Endothelial cell of umbilical vein (primary cell): ENCODE measurements at regions not wholly inside any gene's neighbourhood (a gene's known extent, or its start where the extent isn't known, plus 50 kb on each side); places are given as distances from the start of the nearest gene placed in this dataset.

ENCODE experiments used
- BruUV-seq: library from RNA; stranded (reverse); fragments of 400-500 nt; replicated peaks from 2 replicates; lab custom pipeline; 2021; lab: Mats Ljungman, UMichigan
- CTCF ChIA-PET: fragments of 300-600, 350-600 bp; sonication (Branson Sonifier 250); formaldehyde crosslinking; loops from one replicate; lab custom pipeline; 2021; ENCODE audit warnings: antibody characterized with exemption, inconsistent platforms; lab: Charles Lee
- POLR2A ChIA-PET: fragments of 300-600, 350-600 bp; sonication (Branson Sonifier 250); formaldehyde crosslinking; loops from one replicate; lab custom pipeline; 2021; ENCODE audit warnings: antibody characterized with exemption, inconsistent platforms; lab: Charles Lee
- DNase-seq: peaks from one replicate; pipeline ENCODE4 v3.0.0-alpha.2; 2011; ENCODE audit warnings: low read depth, low spot score
- FAIRE-seq: peaks from 2 replicates; lab custom pipeline; 2011; peaks lifted over from hg19 to GRCh38; lab: Jason Lieb, UNC
- H2AFZ ChIP-seq: 2 replicates; pipeline ENCODE4 v1.6.0; 2012; ENCODE audit warnings: low read depth, low read length, control low read depth, inconsistent platforms
- H3K27ac ChIP-seq: 2 replicates; pipeline ENCODE4 v1.5.1; 2011; ENCODE audit warnings: low read depth, mild to moderate bottlenecking, control low read depth, low read length, moderate library complexity; ENCODE audit not compliant: insufficient read depth
- H3K27me3 ChIP-seq, 2 experiments: 2 replicates each; pipeline versions ENCODE4 v1.6.0 to v1.6.1; 2011; ENCODE audit warnings: low read length in 2 of 2, mixed read lengths in 1 of 2; ENCODE audit not compliant: control insufficient read depth in 2 of 2, insufficient read depth in 2 of 2
- H3K36me3 ChIP-seq, 2 experiments: 2 replicates in 1 of 2; 3 replicates in 1 of 2; pipeline ENCODE4 v1.5.1; 2011; ENCODE audit warnings: low read length in 2 of 2, mild to moderate bottlenecking in 1 of 2, moderate library complexity in 1 of 2; ENCODE audit not compliant: control insufficient read depth in 2 of 2, insufficient read depth in 2 of 2; ENCODE audit errors: extremely low read depth in 1 of 2
- H3K4me1 ChIP-seq: 3 replicates; pipeline ENCODE4 v1.5.1; 2011; ENCODE audit warnings: mild to moderate bottlenecking, low read length; ENCODE audit not compliant: control insufficient read depth, insufficient read depth; ENCODE audit errors: extremely low read depth
- H3K4me2 ChIP-seq: 2 replicates; pipeline ENCODE4 v1.6.1; 2011; ENCODE audit warnings: low read length, control low read depth, mixed read lengths; ENCODE audit not compliant: insufficient read depth
- H3K4me3 ChIP-seq, 3 experiments: fragments of 200-600 bp in 1 of 3; sonication (generic), shearing (Covaris generic) in 1 of 3; replicated peaks in 1 of 3; 2 replicates each; pipeline ENCODE4 v1.5.1; 2011 to 2016; ENCODE audit warnings: control low read depth in 3 of 3, low read length in 3 of 3, mild to moderate bottlenecking in 2 of 3, inconsistent platforms in 1 of 3, low read depth in 1 of 3, moderate library complexity in 1 of 3; ENCODE audit not compliant: insufficient read depth in 1 of 3
- H3K79me2 ChIP-seq: 2 replicates; pipeline ENCODE4 v1.6.0; 2012; ENCODE audit warnings: low read length, inconsistent platforms; ENCODE audit not compliant: control insufficient read depth, insufficient read depth
- H3K9ac ChIP-seq: replicated peaks from 2 replicates; pipeline ENCODE3; 2011; ENCODE audit warnings: low read length, control low read depth; ENCODE audit not compliant: insufficient read depth; ENCODE audit errors: extremely low read depth
- H3K9me1 ChIP-seq: replicated peaks from 3 replicates; pipeline ENCODE4 v1.6.0; 2011; ENCODE audit warnings: mild to moderate bottlenecking, low read length; ENCODE audit not compliant: control insufficient read depth, insufficient read depth; ENCODE audit errors: extremely low read depth
- H3K9me3 ChIP-seq: replicated peaks from 2 replicates; pipeline ENCODE4 v1.5.1; 2012; ENCODE audit warnings: low read length, inconsistent platforms; ENCODE audit not compliant: control insufficient read depth, insufficient read depth
- H4K20me1 ChIP-seq: replicated peaks from 2 replicates; pipeline ENCODE3; 2011; ENCODE audit warnings: mild to moderate bottlenecking, low read length; ENCODE audit not compliant: control insufficient read depth, insufficient read depth; ENCODE audit errors: extremely low read depth
- CTCF ChIP-seq, 2 donors: IDR thresholded peaks; 1 replicate in 1 of 2; 2 replicates in 1 of 2; pipeline ENCODE4 v1.5.1; 2011; ENCODE audit warnings: low read length in 2 of 2, mild to moderate bottlenecking in 2 of 2, moderate library complexity in 2 of 2, control low read depth in 1 of 2, inconsistent platforms in 1 of 2, low read depth in 1 of 2; ENCODE audit not compliant: insufficient read depth in 1 of 2; ENCODE audit errors: extremely low read depth in 1 of 2
- EZH2 ChIP-seq: IDR thresholded peaks from 2 replicates; pipeline ENCODE4 v1.6.1; 2012; ENCODE audit warnings: borderline replicate concordance, low read depth, mild to moderate bottlenecking, moderate library complexity, low read length, inconsistent platforms; ENCODE audit not compliant: severe bottlenecking
- FOS ChIP-seq: IDR thresholded peaks from 2 replicates; pipeline ENCODE4 v1.6.1; 2011; ENCODE audit warnings: mild to moderate bottlenecking, low read length, moderate library complexity, borderline replicate concordance; ENCODE audit not compliant: insufficient read depth
- GATA2 ChIP-seq: IDR thresholded peaks from 2 replicates; pipeline ENCODE4 v1.7.0; 2011; ENCODE audit warnings: low read depth, mild to moderate bottlenecking, moderate library complexity, mixed read lengths, low read length; ENCODE audit not compliant: insufficient read length, insufficient read depth
- JUN ChIP-seq: IDR thresholded peaks from 2 replicates; pipeline ENCODE4 v1.6.1; 2011; ENCODE audit warnings: borderline replicate concordance, low read depth; ENCODE audit not compliant: insufficient read length, insufficient read depth
- MYC ChIP-seq: IDR thresholded peaks from one replicate; pipeline ENCODE4 v1.6.1; 2011; ENCODE audit warnings: mild to moderate bottlenecking, low read depth, low read length
- POLR2A ChIP-seq: IDR thresholded peaks from 2 replicates; pipeline ENCODE4 v1.6.1; 2012; ENCODE audit warnings: low read depth, mild to moderate bottlenecking, control low read depth, low read length
- POLR2AphosphoS5 ChIP-seq: IDR thresholded peaks from 2 replicates; pipeline ENCODE4 v1.6.1; 2012; ENCODE audit warnings: low read depth, mild to moderate bottlenecking, control low read depth, low read length, moderate library complexity; ENCODE audit not compliant: insufficient read depth
- dilution Hi-C: fragments of 300-500 bp; cut with MboI; formaldehyde crosslinking; loops from one replicate; pipeline ENCODE4 v1.15.0; 2019; ENCODE audit warnings: low sequenced_read_pairs; ENCODE audit not compliant: extremely low pct_ligation_motif_present
- intact Hi-C: fragments of 100-400 bp; cut with micrococcal nuclease; formaldehyde crosslinking; loops from one replicate; pipeline ENCODE4 v1.10.0; 2022
- TF ChIP-seq, protein P1 (sequence below): IDR thresholded peaks from 2 replicates; pipeline ENCODE4 v1.6.1; 2011; ENCODE audit not compliant: insufficient read depth, insufficient read length

DNA sequence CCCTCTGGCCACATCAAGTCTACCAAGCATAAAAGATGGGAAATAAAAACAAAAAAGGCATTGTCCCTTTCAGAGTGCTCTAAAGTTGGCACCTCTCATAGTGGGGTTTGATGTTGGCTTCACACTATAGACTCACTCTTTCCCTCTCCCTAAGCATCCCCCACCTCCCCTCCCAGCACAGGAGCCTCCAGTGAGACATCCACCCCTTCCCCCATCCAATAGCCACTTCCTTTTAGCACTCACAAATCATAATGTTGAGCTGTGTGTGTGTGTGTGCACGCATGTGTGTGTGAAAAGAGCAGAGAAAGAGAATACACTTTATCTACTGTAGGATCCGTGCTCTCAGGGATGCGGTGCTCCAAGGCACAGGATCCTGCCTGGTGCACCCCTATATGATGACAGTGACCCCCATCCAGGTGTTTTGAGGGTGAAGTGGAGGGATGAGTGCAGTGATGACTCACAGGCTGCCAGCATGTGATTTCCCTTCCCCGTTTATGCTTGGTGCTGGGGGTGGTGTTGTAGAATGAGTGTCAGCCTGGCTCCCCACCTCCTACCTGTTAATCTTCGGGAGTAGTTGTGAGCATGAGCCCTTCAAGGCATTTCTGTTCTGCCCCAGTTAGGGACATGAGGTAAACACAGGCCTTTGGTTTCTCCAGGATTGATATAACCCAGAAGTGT is 235.2 kb upstream of the B3GAT1 start:
- H3K79me2 ChIP-seq: no peaks in the 10 kb centered on the region
- H3K27me3 ChIP-seq: no peaks in the 10 kb centered on the region
- H3K4me2 ChIP-seq: no peak overlapping the region
- intact Hi-C loops: no loop called here
- no TSS peak for BruUV-seq
- H3K36me3 ChIP-seq: no peaks in the 10 kb centered on the region
- dilution Hi-C loops: no loop called here
- H3K4me3 ChIP-seq: no peak overlapping the region
- no peak for DNase-seq
- no peak overlapping the region for H2AFZ ChIP-seq
- H3K9me1 ChIP-seq: no peaks in the 10 kb centered on the region
- CTCF ChIA-PET: no interaction called here
- no peaks in the 10 kb centered on the region for H3K9me3 ChIP-seq
- TF ChIP-seq JUN (no peak), GATA2 (no peak), MYC (no peak), EZH2 (no peak), CTCF (IDR thresholded peaks at IDR 0.05; ENCODE audit: extremely low read depth in 1 of 2, insufficient read depth in 1 of 2, low read depth in 1 of 2, low read length in 2 of 2) (no peak), POLR2AphosphoS5 (no peak), FOS (no peak), POLR2A (no peak)
- TF ChIP-seq, protein P1, sequence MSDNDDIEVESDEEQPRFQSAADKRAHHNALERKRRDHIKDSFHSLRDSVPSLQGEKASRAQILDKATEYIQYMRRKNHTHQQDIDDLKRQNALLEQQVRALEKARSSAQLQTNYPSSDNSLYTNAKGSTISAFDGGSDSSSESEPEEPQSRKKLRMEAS: no peak
- POLR2A ChIA-PET: no interaction called here
- no peaks in the 10 kb centered on the region for H3K4me1 ChIP-seq
- no peak overlapping the region for H3K9ac ChIP-seq
- FAIRE-seq: no peak
- no peaks in the 10 kb centered on the region for H4K20me1 ChIP-seq
- H3K27ac ChIP-seq: no peak overlapping the region
